ENCODE measurements at regions not wholly inside any gene's neighbourhood (a gene's known extent, or its start where the extent isn't known, plus 50 kb on each side); places are given as distances from the start of the nearest gene placed in this dataset.

DNA sequence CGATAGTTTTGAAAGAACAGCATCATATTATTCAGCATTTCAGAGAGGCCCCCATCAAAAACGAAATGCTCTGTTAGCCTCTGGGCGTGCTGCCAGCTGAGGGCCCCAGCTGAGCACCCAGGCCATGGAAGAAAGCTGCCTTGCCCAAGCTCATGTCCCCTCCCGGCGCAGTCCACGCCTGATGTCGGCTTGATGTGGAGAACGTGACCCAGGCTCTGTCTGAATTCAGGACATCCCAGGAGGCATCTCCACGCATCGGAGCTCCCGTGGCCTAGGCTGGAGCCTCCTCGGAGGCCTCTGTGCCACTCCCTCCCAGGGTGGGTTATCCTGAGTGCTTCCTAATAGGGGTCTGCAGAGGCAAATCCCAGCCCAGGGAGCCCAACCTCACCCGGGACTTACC is 218.3 kb upstream of the AKR1E2 start:
- TF ChIP-seq POLR2A (IDR thresholded peaks at IDR 0.05; ENCODE audit: low read depth, low read length): no peak
- no peak for TF ChIP-seq TAF1 (IDR thresholded peaks at IDR 0.05; ENCODE audit: borderline replicate concordance, low read depth, low read length)

All from GM12892 (cell line).